ENCODE measurements at regions not wholly inside any gene's neighbourhood (a gene's known extent, or its start where the extent isn't known, plus 50 kb on each side); places are given as distances from the start of the nearest gene placed in this dataset.

DNA sequence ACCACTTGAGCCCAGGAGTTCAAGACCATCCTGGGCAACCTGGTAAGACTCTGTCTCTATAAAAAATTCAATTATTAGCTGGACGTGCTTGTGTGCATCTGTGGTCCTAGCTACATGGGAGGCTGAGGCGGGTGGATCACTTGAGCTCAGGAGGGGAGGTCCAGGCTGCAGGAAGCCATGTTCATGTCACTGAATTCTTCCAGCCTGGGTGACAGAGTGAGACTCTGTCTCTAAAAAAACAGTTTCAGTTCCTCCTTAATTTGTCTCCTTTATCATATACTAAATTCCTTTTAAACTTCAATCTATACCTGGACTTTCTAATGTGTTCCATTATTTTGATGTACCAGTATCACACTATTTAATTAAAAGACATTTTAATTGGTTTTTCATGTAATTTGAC, 422.2 kb upstream of the TLE4 start:
- intact Hi-C loops (cut with DNase I): loop anchor here in 1 of 4 donors (10.0 kb wide), 1 partner anchor 115 kb away; no protein-coding TSS in a partner anchor
- TF ChIP-seq EP300 (IDR thresholded peaks at IDR 0.05) (no peak), POLR2A (IDR thresholded peaks at IDR 0.05) (no peak)
- TF ChIP-seq, protein P1, sequence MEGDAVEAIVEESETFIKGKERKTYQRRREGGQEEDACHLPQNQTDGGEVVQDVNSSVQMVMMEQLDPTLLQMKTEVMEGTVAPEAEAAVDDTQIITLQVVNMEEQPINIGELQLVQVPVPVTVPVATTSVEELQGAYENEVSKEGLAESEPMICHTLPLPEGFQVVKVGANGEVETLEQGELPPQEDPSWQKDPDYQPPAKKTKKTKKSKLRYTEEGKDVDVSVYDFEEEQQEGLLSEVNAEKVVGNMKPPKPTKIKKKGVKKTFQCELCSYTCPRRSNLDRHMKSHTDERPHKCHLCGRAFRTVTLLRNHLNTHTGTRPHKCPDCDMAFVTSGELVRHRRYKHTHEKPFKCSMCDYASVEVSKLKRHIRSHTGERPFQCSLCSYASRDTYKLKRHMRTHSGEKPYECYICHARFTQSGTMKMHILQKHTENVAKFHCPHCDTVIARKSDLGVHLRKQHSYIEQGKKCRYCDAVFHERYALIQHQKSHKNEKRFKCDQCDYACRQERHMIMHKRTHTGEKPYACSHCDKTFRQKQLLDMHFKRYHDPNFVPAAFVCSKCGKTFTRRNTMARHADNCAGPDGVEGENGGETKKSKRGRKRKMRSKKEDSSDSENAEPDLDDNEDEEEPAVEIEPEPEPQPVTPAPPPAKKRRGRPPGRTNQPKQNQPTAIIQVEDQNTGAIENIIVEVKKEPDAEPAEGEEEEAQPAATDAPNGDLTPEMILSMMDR (IDR thresholded peaks at IDR 0.05): no peak
- Histone ChIP-seq H3K9me3 (no peaks in the 10 kb centered on the region), H3K4me3 (no peak overlapping the region), H3K4me1 (ENCODE audit: insufficient read depth) (no peaks in the 10 kb centered on the region), H3K27ac (no peak overlapping the region), H3K27me3 (no peaks in the 10 kb centered on the region), H3K36me3 (no peaks in the 10 kb centered on the region)
- 90 to 93% (median 91%) methylated on average over 2 of the region's 2 CpGs for WGBS, 3 donors
- no peak for DNase-seq

- no peaks in the 10 kb centered on the region for H3K4me1 ChIP-seq (ENCODE audit: insufficient read depth)
- intact Hi-C loops (cut with DNase I): no loop called here
- TF ChIP-seq POLR2A (IDR thresholded peaks at IDR 0.05) (no peak), EP300 (IDR thresholded peaks at IDR 0.05) (no peak)
- TF ChIP-seq, protein P1 (IDR thresholded peaks at IDR 0.05): no peak
- DNase-seq: no peak
- no peaks in the 10 kb centered on the region for H3K27me3 ChIP-seq
- no peak overlapping the region for H3K27ac ChIP-seq
- no peaks in the 10 kb centered on the region for H3K9me3 ChIP-seq
- WGBS, 3 donors: 85 to 90% (median 86%) methylated on average over 3 of the region's 3 CpGs
- H3K36me3 ChIP-seq: no peaks in the 10 kb centered on the region
- no peak overlapping the region for H3K4me3 ChIP-seq
Measured at GRCh38 chr9:79151791-79152190, 420.0 kb upstream of the TLE4 start.

DNA sequence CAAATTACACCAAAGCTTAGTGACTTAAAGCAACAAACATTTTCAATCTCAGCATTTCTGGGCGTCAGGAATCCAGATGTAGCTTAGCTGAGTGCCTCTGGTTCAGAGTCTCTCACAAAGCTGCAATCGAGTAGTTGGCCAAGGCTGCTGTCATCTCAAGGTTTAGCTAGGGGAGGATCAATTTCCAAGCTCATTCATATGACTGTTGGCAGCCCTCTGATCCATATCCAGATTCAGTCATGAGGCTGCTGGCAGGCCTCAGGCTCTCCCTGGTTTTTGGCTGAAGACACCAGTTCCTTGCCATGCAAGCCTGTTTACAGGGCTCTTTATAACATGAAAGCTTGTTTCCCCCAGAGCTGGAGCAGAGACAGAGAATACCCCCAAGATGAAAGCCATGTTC, 419.5 kb upstream of the TLE4 start:
- 74 to 80% (median 74%) methylated on average over 2 of the region's 2 CpGs for WGBS, 3 donors
- no peak for TF ChIP-seq POLR2A (IDR thresholded peaks at IDR 0.05)
- TF ChIP-seq, protein P1 (IDR thresholded peaks at IDR 0.05): no peak
- TF ChIP-seq EP300 (IDR thresholded peaks at IDR 0.05): no peak

DNA sequence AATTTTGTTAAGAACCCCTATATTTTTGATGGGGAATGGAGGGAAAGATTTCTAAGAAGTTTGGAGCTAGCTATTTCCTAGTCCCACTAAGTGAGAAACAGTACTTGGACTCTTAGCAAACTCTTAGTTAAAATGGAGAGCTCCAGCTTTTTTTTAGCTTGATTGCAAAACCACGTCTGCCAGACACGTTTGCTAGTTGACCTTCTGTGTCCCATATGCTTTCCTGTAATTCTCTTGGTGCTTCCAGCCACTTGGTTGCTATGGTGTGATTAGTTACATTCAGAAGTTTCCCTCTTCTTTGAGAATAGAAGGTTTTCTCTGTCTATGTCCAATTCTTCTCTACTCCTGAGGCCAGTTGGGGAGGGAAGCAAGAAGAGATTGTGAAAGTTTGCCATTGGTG, 417.0 kb upstream of the TLE4 start:
- Histone ChIP-seq H3K4me3 (no peak overlapping the region), H3K36me3 (no peaks in the 10 kb centered on the region), H3K27ac (no peak overlapping the region), H3K27me3 (no peaks in the 10 kb centered on the region), H3K4me1 (ENCODE audit: insufficient read depth) (no peaks in the 10 kb centered on the region), H3K9me3 (no peaks in the 10 kb centered on the region)
- WGBS, 3 donors: 48 to 50% (median 49%) methylated on average over 2 of the region's 2 CpGs
- TF ChIP-seq, protein P1 (IDR thresholded peaks at IDR 0.05): no peak
- TF ChIP-seq EP300 (IDR thresholded peaks at IDR 0.05) (no peak), POLR2A (IDR thresholded peaks at IDR 0.05) (no peak)
- DNase-seq: no peak
- intact Hi-C loops (cut with DNase I): no loop called here

More for the DNA sequence above, 419.5 kb upstream of the TLE4 start:
- no peak overlapping the region for H3K27ac ChIP-seq
- no peaks in the 10 kb centered on the region for H3K27me3 ChIP-seq
- no peaks in the 10 kb centered on the region for H3K4me1 ChIP-seq (ENCODE audit: insufficient read depth)
- DNase-seq: no peak
- H3K4me3 ChIP-seq: no peak overlapping the region
- H3K9me3 ChIP-seq: no peaks in the 10 kb centered on the region
- intact Hi-C loops (cut with DNase I): no loop called here
- H3K36me3 ChIP-seq: no peaks in the 10 kb centered on the region

Measured in ovary (tissue), 7 donors.